SHP77 (cell line): ENCODE measurements at regions not wholly inside any gene's neighbourhood (a gene's known extent, or its start where the extent isn't known, plus 50 kb on each side); places are given as distances from the start of the nearest gene placed in this dataset.
"Not testable (repeated sequence)": the region's sequence is repeated elsewhere in the genome, so short reads cannot be mapped to it uniquely, and the experiment has no call there.

Experiments used
- DNase-seq, 2 experiments: peaks; one replicate each; lab custom pipeline; 2025; lab: John Stamatoyannopoulos, UW

GRCh38 chr11:109939166-109939810 lies 153.9 kb upstream of the ZC3H12C start:
- peak; percentile 50 to 75 for DNase-seq

GRCh38 chr11:109940816-109941215 lies 152.4 kb upstream of the ZC3H12C start:
- DNase-seq: no peak

- no peak for DNase-seq
Observed at GRCh38 chr11:109945626-109946321, 147.4 kb upstream of the ZC3H12C start.

- peak; percentile 63 to 75 for DNase-seq
Observed at GRCh38 chr11:109946322-109946846, 146.8 kb upstream of the ZC3H12C start.

GRCh38 chr11:109954534-109954933 lies 138.7 kb upstream of the ZC3H12C start:
- no peak for DNase-seq

GRCh38 chr11:109956124-109956793 lies 136.9 kb upstream of the ZC3H12C start:
- DNase-seq: no peak

- no peak for DNase-seq
Observed at GRCh38 chr11:109957000-109957399, 136.2 kb upstream of the ZC3H12C start.

GRCh38 chr11:109957601-109958000 lies 135.6 kb upstream of the ZC3H12C start:
- no peak for DNase-seq

GRCh38 chr11:109958131-109958820 lies 134.9 kb upstream of the ZC3H12C start:
- DNase-seq: no peak

- DNase-seq: no peak
Observed at GRCh38 chr11:109958821-109959166, 134.4 kb upstream of the ZC3H12C start.

GRCh38 chr11:109960831-109961230 lies 132.4 kb upstream of the ZC3H12C start:
- DNase-seq: no peak

GRCh38 chr11:109961261-109961660 lies 131.9 kb upstream of the ZC3H12C start:
- no peak for DNase-seq

GRCh38 chr11:109963101-109963500 lies 130.1 kb upstream of the ZC3H12C start:
- no peak for DNase-seq

GRCh38 chr11:109964487-109964886 lies 128.7 kb upstream of the ZC3H12C start:
- no peak for DNase-seq

- DNase-seq: not testable (repeated sequence)
Observed at GRCh38 chr11:109965445-109965844, 127.7 kb upstream of the ZC3H12C start.

- not testable (repeated sequence) for DNase-seq
Observed at GRCh38 chr11:109965926-109966325, 127.3 kb upstream of the ZC3H12C start.

GRCh38 chr11:109967136-109967535 lies 126.1 kb upstream of the ZC3H12C start:
- not testable (repeated sequence) for DNase-seq

- DNase-seq: no peak
Observed at GRCh38 chr11:109968299-109968698, 124.9 kb upstream of the ZC3H12C start.

- no peak for DNase-seq
Observed at GRCh38 chr11:109968781-109969180, 124.4 kb upstream of the ZC3H12C start.

GRCh38 chr11:109970516-109971183 lies 122.5 kb upstream of the ZC3H12C start:
- no peak for DNase-seq

GRCh38 chr11:109971184-109971523 lies 122.0 kb upstream of the ZC3H12C start:
- DNase-seq: no peak

GRCh38 chr11:109972181-109972715 lies 120.9 kb upstream of the ZC3H12C start:
- no peak for DNase-seq
